Colonic mucosa (tissue), 4 donors: ENCODE measurements at regions not wholly inside any gene's neighbourhood (a gene's known extent, or its start where the extent isn't known, plus 50 kb on each side); places are given as distances from the start of the nearest gene placed in this dataset.

Experiments
- DNase-seq: peaks from one replicate; pipeline ENCODE4 v3.0.0-alpha.2; 2020
- H3K27ac ChIP-seq: fragments of 200-600 bp; one replicate; pipeline ENCODE4 v1.8.0; 2021
- H3K27me3 ChIP-seq: fragments of 200-600 bp; one replicate; pipeline ENCODE4 v1.8.0; 2021
- H3K36me3 ChIP-seq: fragments of 200-600 bp; one replicate; pipeline ENCODE4 v1.8.0; 2021
- H3K4me1 ChIP-seq: fragments of 200-600 bp; one replicate; pipeline ENCODE4 v1.8.0; 2021; ENCODE audit warnings: mild to moderate bottlenecking
- H3K4me3 ChIP-seq: fragments of 200-600 bp; one replicate; pipeline ENCODE4 v1.8.0; 2021
- H3K9ac ChIP-seq, 2 donors: one replicate each; pipeline ENCODE4 v1.7.0; 2013; ENCODE audit warnings: control low read depth in 2 of 2, low read depth in 2 of 2, low read length in 2 of 2
- H3K9me3 ChIP-seq: fragments of 200-600 bp; one replicate; pipeline ENCODE4 v1.8.0; 2021
- intact Hi-C: fragments of 100-400 bp; cut with DNase I; formaldehyde crosslinking; loops from one replicate; pipeline ENCODE4 v1.14.1; 2022
- TF ChIP-seq, protein P1 (sequence below): fragments of 200-600 bp; IDR thresholded peaks from one replicate; pipeline ENCODE4 v1.8.0; 2022; ENCODE audit warnings: antibody characterized with exemption, mild to moderate bottlenecking
- donor health status: healthy.
- donor health status: DM: no; HTN: no; CAD: no.
- donor health status: DM: no; HTN: no; CAD: no.

DNA sequence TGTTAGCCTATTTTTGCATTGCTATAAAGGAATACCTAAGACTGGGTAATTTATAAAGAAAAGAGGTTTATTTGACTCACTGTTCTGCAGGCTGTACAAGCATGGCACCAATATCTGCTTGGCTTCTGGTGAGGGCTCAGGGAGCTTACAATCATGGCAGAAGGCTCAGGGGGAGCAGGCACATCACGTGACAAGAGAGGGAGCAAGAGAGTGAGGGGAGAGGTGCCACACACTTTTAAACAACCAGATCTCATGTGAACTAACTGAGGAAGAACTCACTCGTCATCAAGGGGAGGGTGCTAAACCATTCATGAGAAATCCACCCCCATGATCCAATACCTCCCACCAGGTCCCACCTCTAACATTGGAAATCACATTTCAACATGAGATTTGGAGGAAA lies 73.9 kb upstream of the ADCY1 start:
- no peaks in the 10 kb centered on the region for H3K4me1 ChIP-seq
- no peak overlapping the region for H3K9ac ChIP-seq
- TF ChIP-seq, protein P1, sequence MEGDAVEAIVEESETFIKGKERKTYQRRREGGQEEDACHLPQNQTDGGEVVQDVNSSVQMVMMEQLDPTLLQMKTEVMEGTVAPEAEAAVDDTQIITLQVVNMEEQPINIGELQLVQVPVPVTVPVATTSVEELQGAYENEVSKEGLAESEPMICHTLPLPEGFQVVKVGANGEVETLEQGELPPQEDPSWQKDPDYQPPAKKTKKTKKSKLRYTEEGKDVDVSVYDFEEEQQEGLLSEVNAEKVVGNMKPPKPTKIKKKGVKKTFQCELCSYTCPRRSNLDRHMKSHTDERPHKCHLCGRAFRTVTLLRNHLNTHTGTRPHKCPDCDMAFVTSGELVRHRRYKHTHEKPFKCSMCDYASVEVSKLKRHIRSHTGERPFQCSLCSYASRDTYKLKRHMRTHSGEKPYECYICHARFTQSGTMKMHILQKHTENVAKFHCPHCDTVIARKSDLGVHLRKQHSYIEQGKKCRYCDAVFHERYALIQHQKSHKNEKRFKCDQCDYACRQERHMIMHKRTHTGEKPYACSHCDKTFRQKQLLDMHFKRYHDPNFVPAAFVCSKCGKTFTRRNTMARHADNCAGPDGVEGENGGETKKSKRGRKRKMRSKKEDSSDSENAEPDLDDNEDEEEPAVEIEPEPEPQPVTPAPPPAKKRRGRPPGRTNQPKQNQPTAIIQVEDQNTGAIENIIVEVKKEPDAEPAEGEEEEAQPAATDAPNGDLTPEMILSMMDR, result no peak
- H3K4me3 ChIP-seq, result no peak overlapping the region
- H3K9me3 ChIP-seq, result no peaks in the 10 kb centered on the region
- no peaks in the 10 kb centered on the region for H3K36me3 ChIP-seq
- H3K27ac ChIP-seq, result no peak overlapping the region
- no peaks in the 10 kb centered on the region for H3K27me3 ChIP-seq
- DNase-seq, result no peak
- intact Hi-C loops, result no loop called here

DNA sequence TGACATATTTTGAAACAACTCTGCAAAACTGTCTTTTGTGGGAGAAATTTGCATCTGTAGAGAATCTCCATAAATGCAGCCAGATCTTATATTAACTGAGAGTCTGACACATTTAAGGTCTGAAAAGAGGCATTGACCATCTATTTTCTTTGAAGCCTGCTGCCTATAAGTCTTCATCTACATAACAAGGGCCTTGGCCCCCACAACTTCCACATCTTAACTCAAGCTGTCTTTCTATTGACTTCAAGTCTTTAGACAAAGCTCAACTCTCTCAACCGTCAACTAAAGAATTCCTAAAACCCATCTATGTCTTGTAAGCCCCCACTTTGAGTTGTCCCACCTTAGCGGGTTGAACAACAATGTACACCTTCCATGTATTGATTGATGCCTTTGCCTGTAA lies 72.4 kb upstream of the ADCY1 start:
- Histone ChIP-seq H3K4me1 (no peaks in the 10 kb centered on the region), H3K9me3 (no peaks in the 10 kb centered on the region), H3K27me3 (no peaks in the 10 kb centered on the region), H3K27ac (no peak overlapping the region), H3K9ac (no peak overlapping the region), H3K36me3 (no peaks in the 10 kb centered on the region), H3K4me3 (no peak overlapping the region)
- DNase-seq, result no peak
- intact Hi-C loops, result no loop called here
- TF ChIP-seq, protein P1, result no peak

DNA sequence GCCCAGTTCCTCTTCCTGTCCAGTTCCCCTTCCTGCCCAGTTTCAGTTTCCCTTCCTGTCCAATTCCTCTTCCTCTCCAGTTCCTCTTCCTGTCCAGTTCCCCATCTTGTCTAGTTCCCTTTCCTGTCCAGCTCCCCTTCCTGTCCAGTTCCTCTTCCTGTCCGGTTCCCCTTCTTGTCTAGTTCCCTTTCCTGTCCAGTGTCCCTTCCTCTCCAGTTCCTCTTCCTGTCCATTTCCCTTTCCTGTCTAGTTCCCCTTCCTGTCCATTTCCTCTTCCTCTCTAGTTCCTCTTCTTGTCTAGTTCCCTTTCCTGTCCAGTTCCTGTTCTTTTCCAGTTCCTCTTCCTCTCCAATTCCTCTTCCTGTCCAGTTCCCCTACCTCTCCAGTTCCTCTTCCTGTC lies 68.1 kb upstream of the ADCY1 start:
- no peaks in the 10 kb centered on the region for H3K4me1 ChIP-seq
- TF ChIP-seq, protein P1, result no peak

DNA sequence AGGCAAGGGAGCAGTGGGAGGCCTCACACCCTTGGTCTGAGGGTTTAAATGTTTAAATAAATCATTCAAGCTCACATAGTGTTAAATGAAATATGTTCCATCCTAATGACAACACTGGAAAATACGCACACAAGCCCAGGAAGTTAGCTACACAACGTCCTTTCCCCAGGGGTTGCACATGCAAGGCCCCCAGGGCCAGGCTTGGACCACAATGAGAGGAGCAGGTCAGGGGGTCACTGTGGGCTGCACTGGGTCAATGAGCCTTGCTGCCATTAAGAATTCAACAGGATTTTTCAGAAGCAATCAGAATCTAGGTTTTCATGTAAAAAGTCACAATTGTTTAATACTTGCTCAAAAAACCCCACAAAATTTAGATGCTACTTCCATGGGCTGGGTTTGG lies 64.9 kb upstream of the ADCY1 start:
- Histone ChIP-seq H3K27ac (no peak overlapping the region), H3K9ac (no peak overlapping the region), H3K36me3 (no peaks in the 10 kb centered on the region), H3K9me3 (no peaks in the 10 kb centered on the region), H3K4me1 (no peaks in the 10 kb centered on the region), H3K4me3 (no peak overlapping the region), H3K27me3 (no peaks in the 10 kb centered on the region)
- intact Hi-C loops, result no loop called here
- TF ChIP-seq, protein P1, result no peak
- no peak for DNase-seq

More for the DNA sequence above, 68.1 kb upstream of the ADCY1 start:
- H3K27ac ChIP-seq, result no peak overlapping the region
- no peaks in the 10 kb centered on the region for H3K27me3 ChIP-seq
- H3K4me3 ChIP-seq, result no peak overlapping the region
- no peaks in the 10 kb centered on the region for H3K9me3 ChIP-seq
- H3K36me3 ChIP-seq, result no peaks in the 10 kb centered on the region
- intact Hi-C loops, result no loop called here
- H3K9ac ChIP-seq, result no peak overlapping the region
- no peak for DNase-seq

DNA sequence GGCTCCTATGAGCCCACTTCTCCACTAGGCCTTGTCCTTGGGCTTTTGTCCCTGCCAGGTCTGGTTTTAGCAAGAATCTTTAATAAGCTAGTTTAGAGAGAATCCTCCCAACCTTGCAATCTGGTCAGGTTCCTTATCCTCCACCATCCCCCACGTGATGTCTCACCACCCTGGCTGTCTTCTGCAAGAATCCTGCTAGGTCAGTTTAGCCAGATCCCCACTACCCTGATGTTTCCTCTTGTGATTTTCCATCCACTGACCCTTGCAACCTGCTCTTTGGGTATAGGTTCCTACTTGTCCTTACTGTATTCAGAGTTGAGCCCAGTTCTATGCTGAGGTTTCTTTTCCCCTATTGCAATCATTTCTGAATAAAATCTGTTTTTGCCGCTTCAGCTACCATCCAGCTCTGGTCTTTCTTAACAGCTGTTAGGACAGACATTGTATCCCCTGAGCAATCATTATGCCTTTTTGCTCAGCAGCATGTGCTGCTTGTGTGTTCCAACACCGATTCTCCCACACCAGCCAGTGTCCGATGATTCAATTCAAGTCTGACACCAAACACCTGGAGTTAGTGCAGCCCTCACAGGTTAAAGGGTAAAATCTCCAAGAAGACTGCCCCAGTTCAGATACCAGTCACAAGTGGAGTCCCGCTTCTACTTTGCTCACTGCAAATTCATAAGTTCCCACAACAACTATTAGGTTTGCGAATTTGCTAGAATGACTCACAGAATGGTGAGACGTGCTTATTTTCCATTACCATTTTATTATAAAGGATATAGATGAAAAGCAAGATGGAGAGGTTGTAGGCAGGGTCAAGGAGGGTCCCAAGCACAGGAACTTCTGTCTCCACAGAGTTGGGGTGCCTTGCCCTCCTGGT lies 62.2 kb upstream of the ADCY1 start:
- H3K9me3 ChIP-seq, result no peaks in the 10 kb centered on the region
- no peak overlapping the region for H3K27ac ChIP-seq
- no peak for DNase-seq
- H3K9ac ChIP-seq, result no peak overlapping the region
- TF ChIP-seq, protein P1, result no peak
- H3K4me3 ChIP-seq, result no peak overlapping the region
- intact Hi-C loops, result no loop called here
- no peaks in the 10 kb centered on the region for H3K27me3 ChIP-seq
- no peaks in the 10 kb centered on the region for H3K36me3 ChIP-seq
- H3K4me1 ChIP-seq, result no peaks in the 10 kb centered on the region
